MCF 10A (cell line): ENCODE measurements at regions not wholly inside any gene's neighbourhood (a gene's known extent, or its start where the extent isn't known, plus 50 kb on each side); places are given as distances from the start of the nearest gene placed in this dataset.

Source experiments
- BruUV-seq: library from RNA; stranded (reverse); fragments of 400-500 nt; replicated peaks from 2 replicates; lab custom pipeline; 2021; lab: Mats Ljungman, UMichigan
- CTCF ChIA-PET: fragments of 300-600 bp; sonication (Branson Sonifier 250); formaldehyde crosslinking; extraction: SDS; loops from one replicate; lab custom pipeline; 2021; ENCODE audit warnings: antibody characterized with exemption, inconsistent platforms; lab: Yijun Ruan, JAX
- POLR2A ChIA-PET: fragments of 300-600, 350-650 bp; sonication (Branson Sonifier 250); formaldehyde crosslinking; extraction: SDS; loops from one replicate; lab custom pipeline; 2020; ENCODE audit warnings: antibody characterized with exemption, inconsistent platforms; lab: Yijun Ruan, JAX
- DNase-seq: peaks from one replicate; pipeline ENCODE4 v3.0.0-alpha.2; 2018; ENCODE audit not compliant: unreplicated experiment
- H3K27ac Mint-ChIP-seq: one replicate; pipeline ENCODE4 v1.8.0; 2022; ENCODE audit warnings: mild to moderate bottlenecking, low read depth, mixed read lengths; ENCODE audit not compliant: unreplicated experiment
- H3K27me3 Mint-ChIP-seq: one replicate; pipeline ENCODE4 v1.8.0; 2022; ENCODE audit warnings: mixed read lengths; ENCODE audit not compliant: insufficient read depth, unreplicated experiment
- H3K36me3 Mint-ChIP-seq: one replicate; pipeline ENCODE4 v1.8.0; 2022; ENCODE audit warnings: mild to moderate bottlenecking, moderate library complexity, mixed read lengths; ENCODE audit not compliant: insufficient read depth, unreplicated experiment
- H3K4me1 Mint-ChIP-seq: one replicate; pipeline ENCODE4 v1.8.0; 2022; ENCODE audit warnings: mixed read lengths; ENCODE audit not compliant: insufficient read depth, unreplicated experiment
- H3K4me3 Mint-ChIP-seq: one replicate; pipeline ENCODE4 v1.8.0; 2022; ENCODE audit warnings: mild to moderate bottlenecking, moderate library complexity, mixed read lengths; ENCODE audit not compliant: unreplicated experiment
- H3K9me3 Mint-ChIP-seq: one replicate; pipeline ENCODE4 v1.8.0; 2022; ENCODE audit warnings: mixed read lengths; ENCODE audit not compliant: unreplicated experiment
- CTCF ChIP-seq: fragments of 200-600 bp; IDR thresholded peaks from one replicate; pipeline ENCODE4 v1.8.0; 2022; ENCODE audit warnings: antibody characterized with exemption, mild to moderate bottlenecking; ENCODE audit not compliant: unreplicated experiment
- intact Hi-C: fragments of 100-400 bp; cut with micrococcal nuclease; formaldehyde crosslinking; loops from 2 replicates; pipeline ENCODE4 v1.14.1; 2022

GRCh38 chr4:19791422-19792123, 460.1 kb upstream of the SLIT2 start:
- ChIA-PET POLR2A (no interaction called here), CTCF (interaction anchor here (0.6 to 0.7 kb wide), 2 partner anchors 43 to 370 kb away, joined by 3 to 4 read pairs; no protein-coding TSS in a partner anchor)
- no TSS peak for BruUV-seq
- DNase-seq = peak; percentile 59
- Mint-ChIP-seq H3K36me3 (no peaks in the 10 kb centered on the region), H3K4me1 (no peaks in the 10 kb centered on the region), H3K27me3 (no peaks in the 10 kb centered on the region), H3K27ac (no peak overlapping the region), H3K9me3 (no peaks in the 10 kb centered on the region), H3K4me3 (no peak overlapping the region)
- intact Hi-C loops = no loop called here
- no peak for TF ChIP-seq CTCF

- no peak for DNase-seq
- no peak overlapping the region for H3K27ac Mint-ChIP-seq
- H3K4me3 Mint-ChIP-seq = no peak overlapping the region
- H3K36me3 Mint-ChIP-seq = no peaks in the 10 kb centered on the region
- BruUV-seq = no TSS peak
- no peaks in the 10 kb centered on the region for H3K4me1 Mint-ChIP-seq
- H3K27me3 Mint-ChIP-seq = no peaks in the 10 kb centered on the region
- intact Hi-C loops = no loop called here
- TF ChIP-seq CTCF = no peak
- POLR2A ChIA-PET = no interaction called here
- peaks cover 10% of the 10 kb centered on the region for H3K9me3 Mint-ChIP-seq
- CTCF ChIA-PET = no interaction called here
These were observed 465.1 kb upstream of the SLIT2 start for GRCh38 chr4:19786616-19787015.

GRCh38 chr4:19783667-19784223, 468.0 kb upstream of the SLIT2 start:
- Mint-ChIP-seq H3K4me1 (no peaks in the 10 kb centered on the region), H3K4me3 (no peak overlapping the region), H3K27me3 (no peaks in the 10 kb centered on the region), H3K36me3 (no peaks in the 10 kb centered on the region), H3K27ac (no peak overlapping the region), H3K9me3 (peaks cover 10% of the 10 kb centered on the region)
- CTCF ChIA-PET = no interaction called here
- no peak for DNase-seq
- POLR2A ChIA-PET = no interaction called here
- intact Hi-C loops = no loop called here
- no peak for TF ChIP-seq CTCF
- no TSS peak for BruUV-seq

GRCh38 chr4:19780871-19781270, 470.8 kb upstream of the SLIT2 start:
- Mint-ChIP-seq H3K9me3 (peaks cover 10% of the 10 kb centered on the region), H3K36me3 (no peaks in the 10 kb centered on the region), H3K27me3 (no peaks in the 10 kb centered on the region), H3K4me1 (peaks cover 13% of the 10 kb centered on the region), H3K4me3 (no peak overlapping the region), H3K27ac (no peak overlapping the region)
- intact Hi-C loops = no loop called here
- no peak for DNase-seq
- ChIA-PET CTCF (no interaction called here), POLR2A (interaction anchor here (0.6 kb wide), 1 partner anchor 130 kb away, joined by 3 read pairs; no protein-coding TSS in a partner anchor)
- TF ChIP-seq CTCF = no peak
- no TSS peak for BruUV-seq
